ENCODE measurements at regions not wholly inside any gene's neighbourhood (a gene's known extent, or its start where the extent isn't known, plus 50 kb on each side); places are given as distances from the start of the nearest gene placed in this dataset.

- DNase-seq (no peak), ATAC-seq (no peak)
- peaks cover 0 to 24% (median 5%) of the 10 kb centered on the region in 9 donors for H3K4me1 ChIP-seq
- peaks cover 0 to 5% (median 0%) of the 10 kb centered on the region in 7 donors for H3K27me3 ChIP-seq
- no peak overlapping the region for H3K27ac ChIP-seq
- H3K9me3 ChIP-seq = no peaks in the 10 kb centered on the region
- no peak overlapping the region for H3K4me3 ChIP-seq
- WGBS, 2 donors = 71 to 81% methylated on average over 3 of the region's 3 CpGs
- no peaks in the 10 kb centered on the region for H3K36me3 ChIP-seq
- TF ChIP-seq, protein P1, sequence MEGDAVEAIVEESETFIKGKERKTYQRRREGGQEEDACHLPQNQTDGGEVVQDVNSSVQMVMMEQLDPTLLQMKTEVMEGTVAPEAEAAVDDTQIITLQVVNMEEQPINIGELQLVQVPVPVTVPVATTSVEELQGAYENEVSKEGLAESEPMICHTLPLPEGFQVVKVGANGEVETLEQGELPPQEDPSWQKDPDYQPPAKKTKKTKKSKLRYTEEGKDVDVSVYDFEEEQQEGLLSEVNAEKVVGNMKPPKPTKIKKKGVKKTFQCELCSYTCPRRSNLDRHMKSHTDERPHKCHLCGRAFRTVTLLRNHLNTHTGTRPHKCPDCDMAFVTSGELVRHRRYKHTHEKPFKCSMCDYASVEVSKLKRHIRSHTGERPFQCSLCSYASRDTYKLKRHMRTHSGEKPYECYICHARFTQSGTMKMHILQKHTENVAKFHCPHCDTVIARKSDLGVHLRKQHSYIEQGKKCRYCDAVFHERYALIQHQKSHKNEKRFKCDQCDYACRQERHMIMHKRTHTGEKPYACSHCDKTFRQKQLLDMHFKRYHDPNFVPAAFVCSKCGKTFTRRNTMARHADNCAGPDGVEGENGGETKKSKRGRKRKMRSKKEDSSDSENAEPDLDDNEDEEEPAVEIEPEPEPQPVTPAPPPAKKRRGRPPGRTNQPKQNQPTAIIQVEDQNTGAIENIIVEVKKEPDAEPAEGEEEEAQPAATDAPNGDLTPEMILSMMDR (IDR thresholded peaks at IDR 0.05) = no peak
- intact Hi-C loops (cut with DNase I) = no loop called here
Observed at GRCh38 chr1:208537198-208537597, 293.0 kb upstream of the PLXNA2 start.

DNA sequence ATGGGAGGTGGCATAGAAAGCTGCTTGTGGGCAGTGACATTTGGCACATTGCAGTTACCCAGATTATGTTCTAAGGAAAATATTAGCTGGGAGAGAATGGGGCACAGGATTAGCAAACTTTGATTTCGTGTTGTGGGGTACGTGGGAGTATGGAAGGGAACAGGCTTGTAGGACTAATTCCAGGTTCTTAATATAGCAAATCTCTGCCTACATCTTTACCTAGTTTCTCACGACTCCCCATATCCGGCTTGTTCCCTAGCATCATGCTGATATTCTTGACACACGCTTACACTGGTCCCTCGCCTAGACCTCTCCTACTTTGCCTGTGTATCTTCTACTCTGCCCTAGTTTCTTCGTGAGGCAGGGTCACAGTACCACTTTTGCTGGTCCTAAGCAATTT is 293.9 kb upstream of the PLXNA2 start:
- Histone ChIP-seq H3K9me3 (no peaks in the 10 kb centered on the region), H3K36me3 (no peaks in the 10 kb centered on the region), H3K27me3 (peaks cover 0 to 4% (median 0%) of the 10 kb centered on the region in 7 donors), H3K4me1 (peaks cover 0 to 24% (median 5%) of the 10 kb centered on the region in 9 donors), H3K27ac (peak overlapping the region in 5 of 10 donors; percentile 3 to 71 (median 22)), H3K4me3 (no peak overlapping the region)
- intact Hi-C loops (cut with DNase I) = no loop called here
- DNase-seq (no peak), ATAC-seq (peak in 5 of 8 donors; percentile 40 to 56 (median 50))
- TF ChIP-seq, protein P1 (IDR thresholded peaks at IDR 0.05) = no peak
- WGBS, 2 donors = 72 to 78% methylated on average over 7 of the region's 7 CpGs

DNA sequence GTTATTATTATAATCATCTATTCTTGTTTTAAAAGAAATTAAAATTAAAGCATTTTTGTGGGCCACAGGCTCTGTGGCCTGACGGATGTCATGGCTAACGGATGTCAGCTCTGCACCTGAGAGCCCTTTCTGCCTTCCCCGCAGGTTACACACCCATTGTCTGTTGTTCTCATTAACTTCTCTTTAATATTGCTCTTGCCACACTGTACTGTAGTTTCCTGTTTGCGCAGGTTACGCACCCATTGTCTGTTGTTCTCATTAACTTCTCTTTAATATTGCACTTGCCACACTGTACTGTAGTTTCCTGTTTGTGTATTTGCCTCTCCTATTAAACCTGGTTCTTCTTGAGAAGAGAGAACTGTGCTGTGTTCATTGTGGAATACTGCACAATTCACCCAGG is 294.4 kb upstream of the PLXNA2 start:
- peak; percentile 56 to 96 (median 84) for ATAC-seq
- H3K27ac ChIP-seq = peak overlapping the region in 4 of 10 donors; percentile 28 to 82 (median 60)
- H3K9me3 ChIP-seq = no peaks in the 10 kb centered on the region
- 65 to 86% methylated on average over 5 of the region's 5 CpGs for WGBS, 2 donors
- DNase-seq = no peak
- TF ChIP-seq, protein P1 (IDR thresholded peaks at IDR 0.05) = no peak
- no peak overlapping the region for H3K4me3 ChIP-seq
- H3K36me3 ChIP-seq = no peaks in the 10 kb centered on the region
- intact Hi-C loops (cut with DNase I) = no loop called here
- peaks cover 0 to 4% (median 0%) of the 10 kb centered on the region in 7 donors for H3K27me3 ChIP-seq
- peaks cover 0 to 24% (median 5%) of the 10 kb centered on the region in 9 donors for H3K4me1 ChIP-seq

DNA sequence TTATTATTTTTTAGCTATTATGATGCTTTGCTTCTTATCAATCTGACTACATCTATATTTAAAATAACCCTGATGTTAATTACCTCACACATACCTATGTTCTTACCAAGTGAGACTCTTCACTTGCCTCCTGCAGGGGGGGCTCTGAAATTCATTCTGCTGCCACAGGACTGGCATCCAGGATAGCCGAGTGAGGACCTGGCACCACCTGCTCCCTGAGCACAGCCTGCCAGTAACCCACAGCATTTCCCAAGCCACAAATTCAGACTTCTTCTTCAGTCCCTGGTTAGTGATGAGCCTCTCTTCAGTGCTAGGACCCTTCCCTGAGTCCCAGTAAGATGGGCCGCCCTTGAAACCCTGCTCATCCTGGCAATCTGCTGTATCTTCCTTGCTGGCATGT is 296.5 kb upstream of the PLXNA2 start:
- H3K9me3 ChIP-seq = no peaks in the 10 kb centered on the region
- TF ChIP-seq, protein P1 (IDR thresholded peaks at IDR 0.05) = no peak
- peaks cover 0 to 21% (median 5%) of the 10 kb centered on the region in 9 donors for H3K4me1 ChIP-seq
- DNase-seq (no peak), ATAC-seq (no peak)
- no peaks in the 10 kb centered on the region for H3K36me3 ChIP-seq
- H3K27ac ChIP-seq = no peak overlapping the region
- WGBS, 2 donors = 93 to 97% methylated on average over 2 of the region's 2 CpGs
- intact Hi-C loops (cut with DNase I) = no loop called here
- H3K4me3 ChIP-seq = no peak overlapping the region
- H3K27me3 ChIP-seq = peaks cover 0 to 4% (median 0%) of the 10 kb centered on the region in 7 donors

Data from heart right ventricle (tissue), 16 donors.